Naive thymus-derived CD4-positive, alpha-beta T cell (primary cell): ENCODE measurements at regions not wholly inside any gene's neighbourhood (a gene's known extent, or its start where the extent isn't known, plus 50 kb on each side); places are given as distances from the start of the nearest gene placed in this dataset.
"Not testable (repeated sequence)": the region's sequence is repeated elsewhere in the genome, so short reads cannot be mapped to it uniquely, and the experiment has no call there.

ENCODE experiments used
- ATAC-seq: fragments of 150-1000 bp; cut with Tn5 transposase; 2 replicates; pipeline ENCODE4 v1.10.0; 2021; ENCODE audit warnings: mild to moderate bottlenecking, moderate library complexity
- CTCF ChIA-PET: fragments of 350-600 bp; sonication (Branson Sonifier 250); formaldehyde crosslinking; loops from one replicate; lab custom pipeline; 2021; ENCODE audit warnings: antibody characterized with exemption; lab: Charles Lee
- POLR2A ChIA-PET: fragments of 350-600 bp; sonication (Branson Sonifier 250); formaldehyde crosslinking; loops from one replicate; lab custom pipeline; 2021; ENCODE audit warnings: antibody characterized with exemption, inconsistent platforms; lab: Charles Lee
- DNase-seq, 9 donors: peaks; one replicate each; pipeline versions ENCODE4 v3.0.0 to v3.0.0-alpha.2; 2020 to 2022; ENCODE audit warnings: mixed read lengths in 1 of 9
- H3K27ac ChIP-seq: one replicate; pipeline ENCODE4 v1.7.0; 2013; ENCODE audit warnings: mild to moderate bottlenecking, low read depth, low read length, moderate library complexity
- H3K27me3 ChIP-seq, 2 donors: one replicate each; pipeline ENCODE4 v1.7.0; 2013; ENCODE audit warnings: low read length in 2 of 2, mild to moderate bottlenecking in 2 of 2, moderate library complexity in 2 of 2; ENCODE audit not compliant: control insufficient read depth in 2 of 2, insufficient read depth in 2 of 2
- H3K36me3 ChIP-seq, 3 experiments: 1 replicate in 2 of 3; 2 replicates in 1 of 3; pipeline ENCODE4 v1.7.0; 2013; ENCODE audit warnings: low read length in 3 of 3, mild to moderate bottlenecking in 3 of 3, moderate library complexity in 1 of 3; ENCODE audit not compliant: insufficient read depth in 3 of 3, control insufficient read depth in 2 of 3
- H3K4me1 ChIP-seq, 2 donors: one replicate each; pipeline ENCODE4 v1.7.0; 2013; ENCODE audit warnings: low read length in 2 of 2, mild to moderate bottlenecking in 2 of 2, moderate library complexity in 1 of 2; ENCODE audit not compliant: control insufficient read depth in 2 of 2, insufficient read depth in 2 of 2
- H3K4me3 ChIP-seq: 2 replicates; pipeline ENCODE4 v1.7.0; 2013; ENCODE audit warnings: mild to moderate bottlenecking, low read length
- H3K9me3 ChIP-seq, 3 experiments: 1 replicate in 2 of 3; 2 replicates in 1 of 3; pipeline ENCODE4 v1.7.0; 2013; ENCODE audit warnings: low read length in 3 of 3; ENCODE audit not compliant: control insufficient read depth in 2 of 3
- H3K27ac Mint-ChIP-seq, 9 donors: one replicate each; pipeline ENCODE4 v1.8.0; 2020 to 2022; ENCODE audit warnings: mixed read lengths in 9 of 9, mild to moderate bottlenecking in 8 of 9, moderate library complexity in 5 of 9, inconsistent platforms in 2 of 9
- H3K27me3 Mint-ChIP-seq, 5 donors: one replicate each; pipeline ENCODE4 v1.8.0; 2021 to 2022; ENCODE audit warnings: mixed read lengths in 5 of 5, mild to moderate bottlenecking in 1 of 5
- H3K36me3 Mint-ChIP-seq, 5 donors: one replicate each; pipeline ENCODE4 v1.8.0; 2020 to 2022; ENCODE audit warnings: mixed read lengths in 5 of 5, mild to moderate bottlenecking in 3 of 5, inconsistent platforms in 1 of 5
- H3K4me1 Mint-ChIP-seq, 7 donors: one replicate each; pipeline ENCODE4 v1.8.0; 2020 to 2022; ENCODE audit warnings: mixed read lengths in 7 of 7, mild to moderate bottlenecking in 3 of 7, inconsistent platforms in 1 of 7
- H3K4me3 Mint-ChIP-seq, 10 donors: one replicate each; pipeline ENCODE4 v1.8.0; 2020 to 2022; ENCODE audit warnings: mild to moderate bottlenecking in 10 of 10, mixed read lengths in 10 of 10, moderate library complexity in 6 of 10, inconsistent platforms in 2 of 10
- H3K9me3 Mint-ChIP-seq, 11 donors: one replicate each; pipeline ENCODE4 v1.8.0; 2020 to 2022; ENCODE audit warnings: mixed read lengths in 11 of 11, mild to moderate bottlenecking in 4 of 11, inconsistent platforms in 1 of 11, moderate library complexity in 1 of 11
- intact Hi-C, 2 donors: fragments of 100-400 bp; cut with micrococcal nuclease; formaldehyde crosslinking; loops; one replicate each; pipeline ENCODE4 v1.15.1; 2023

- no peaks in the 10 kb centered on the region for H3K9me3 ChIP-seq
- H3K36me3 Mint-ChIP-seq: no peaks in the 10 kb centered on the region
- peaks cover 4 to 26% (median 17%) of the 10 kb centered on the region in 7 donors for H3K4me1 Mint-ChIP-seq
- no peak for ATAC-seq
- peaks cover 4 to 42% (median 22%) of the 10 kb centered on the region in 5 donors for H3K27me3 Mint-ChIP-seq
- H3K4me1 ChIP-seq: no peaks in the 10 kb centered on the region
- DNase-seq: no peak
- no peaks in the 10 kb centered on the region for H3K9me3 Mint-ChIP-seq
- no peaks in the 10 kb centered on the region for H3K27me3 ChIP-seq
- no peak overlapping the region for H3K27ac ChIP-seq
- POLR2A ChIA-PET: interaction anchor here (0.6 kb wide), 1 partner anchor 127 kb away, joined by 3 read pairs; no protein-coding TSS in a partner anchor
- CTCF ChIA-PET: interaction anchor here (1.2 kb wide), 1 partner anchor 219 kb away, joined by 4 read pairs; no protein-coding TSS in a partner anchor
- H3K4me3 ChIP-seq: no peak overlapping the region
- H3K36me3 ChIP-seq: no peaks in the 10 kb centered on the region
- peak overlapping the region in 1 of 10 donors; percentile 30 for H3K4me3 Mint-ChIP-seq
- intact Hi-C loops: no loop called here
- peak overlapping the region in 1 of 9 donors; percentile 7 for H3K27ac Mint-ChIP-seq
Measured at GRCh38 chr18:76618721-76619120, 123.7 kb upstream of the ZNF516 start.

- Histone ChIP-seq H3K36me3 (no peaks in the 10 kb centered on the region), H3K4me1 (no peaks in the 10 kb centered on the region), H3K4me3 (no peak overlapping the region), H3K9me3 (no peaks in the 10 kb centered on the region), H3K27ac (no peak overlapping the region), H3K27me3 (no peaks in the 10 kb centered on the region)
- ChIA-PET CTCF (no interaction called here), POLR2A (no interaction called here)
- ATAC-seq (no peak), DNase-seq (no peak)
- H3K27ac Mint-ChIP-seq: no peak overlapping the region
- H3K4me1 Mint-ChIP-seq: peaks cover 4 to 20% (median 11%) of the 10 kb centered on the region in 7 donors
- no peaks in the 10 kb centered on the region for H3K36me3 Mint-ChIP-seq
- intact Hi-C loops: no loop called here
- no peak overlapping the region for H3K4me3 Mint-ChIP-seq
- peaks cover 4 to 22% (median 16%) of the 10 kb centered on the region in 5 donors for H3K27me3 Mint-ChIP-seq
- no peaks in the 10 kb centered on the region for H3K9me3 Mint-ChIP-seq
Measured at GRCh38 chr18:76616373-76616772, 121.3 kb upstream of the ZNF516 start.

GRCh38 chr18:76615065-76615733, 120.2 kb upstream of the ZNF516 start:
- Mint-ChIP-seq H3K4me1 (peaks cover under 1 to 8% (median 2%) of the 10 kb centered on the region in 7 donors), H3K36me3 (no peaks in the 10 kb centered on the region), H3K27me3 (peaks cover 4 to 17% (median 10%) of the 10 kb centered on the region in 5 donors), H3K4me3 (peak overlapping the region in 1 of 10 donors; percentile 22), H3K27ac (no peak overlapping the region), H3K9me3 (no peaks in the 10 kb centered on the region)
- intact Hi-C loops: no loop called here
- Histone ChIP-seq H3K27me3 (no peaks in the 10 kb centered on the region), H3K4me1 (no peaks in the 10 kb centered on the region), H3K27ac (no peak overlapping the region), H3K9me3 (no peaks in the 10 kb centered on the region), H3K36me3 (no peaks in the 10 kb centered on the region), H3K4me3 (no peak overlapping the region)
- DNase-seq (no peak), ATAC-seq (no peak)
- ChIA-PET POLR2A (no interaction called here), CTCF (no interaction called here)

- intact Hi-C loops: no loop called here
- Histone ChIP-seq H3K4me3 (no peak overlapping the region), H3K27me3 (no peaks in the 10 kb centered on the region), H3K4me1 (no peaks in the 10 kb centered on the region), H3K9me3 (no peaks in the 10 kb centered on the region), H3K27ac (no peak overlapping the region), H3K36me3 (no peaks in the 10 kb centered on the region)
- Mint-ChIP-seq H3K27me3 (peaks cover 4 to 17% (median 10%) of the 10 kb centered on the region in 5 donors), H3K9me3 (no peaks in the 10 kb centered on the region), H3K27ac (no peak overlapping the region), H3K4me3 (no peak overlapping the region), H3K36me3 (no peaks in the 10 kb centered on the region), H3K4me1 (no peaks in the 10 kb centered on the region)
- no peak for DNase-seq
- no peak for ATAC-seq
- ChIA-PET CTCF (no interaction called here), POLR2A (no interaction called here)
Measured at GRCh38 chr18:76613755-76614120, 118.7 kb upstream of the ZNF516 start.

- peaks cover 0 to 12% (median 5%) of the 10 kb centered on the region in 5 donors for H3K27me3 Mint-ChIP-seq
- H3K4me3 Mint-ChIP-seq: no peak overlapping the region
- H3K27me3 ChIP-seq: no peaks in the 10 kb centered on the region
- H3K27ac Mint-ChIP-seq: no peak overlapping the region
- no peaks in the 10 kb centered on the region for H3K9me3 ChIP-seq
- DNase-seq (no peak), ATAC-seq (no peak)
- H3K36me3 ChIP-seq: no peaks in the 10 kb centered on the region
- no peaks in the 10 kb centered on the region for H3K4me1 Mint-ChIP-seq
- intact Hi-C loops: no loop called here
- POLR2A ChIA-PET: no interaction called here
- no peaks in the 10 kb centered on the region for H3K9me3 Mint-ChIP-seq
- H3K4me1 ChIP-seq: no peaks in the 10 kb centered on the region
- H3K27ac ChIP-seq: no peak overlapping the region
- CTCF ChIA-PET: no interaction called here
- no peaks in the 10 kb centered on the region for H3K36me3 Mint-ChIP-seq
- H3K4me3 ChIP-seq: no peak overlapping the region
Measured at GRCh38 chr18:76613053-76613754, 118.2 kb upstream of the ZNF516 start.

- H3K4me1 Mint-ChIP-seq, intact Hi-C loops: not testable (repeated sequence)
Measured at GRCh38 chr18:76611750-76612045, 116.7 kb upstream of the ZNF516 start.

More at GRCh38 chr18:76611750-76612045, 116.7 kb upstream of the ZNF516 start:
- CTCF ChIA-PET: interaction anchor here (0.6 kb wide), 1 partner anchor 98 kb away, joined by 3 read pairs; no protein-coding TSS in a partner anchor
- H3K27ac ChIP-seq, H3K4me3 Mint-ChIP-seq, H3K27me3 Mint-ChIP-seq, H3K36me3 ChIP-seq, H3K27ac Mint-ChIP-seq, DNase-seq, H3K4me3 ChIP-seq, POLR2A ChIA-PET, H3K9me3 Mint-ChIP-seq, ATAC-seq, H3K36me3 Mint-ChIP-seq, H3K4me1 ChIP-seq, H3K27me3 ChIP-seq, H3K9me3 ChIP-seq: not testable (repeated sequence)
